DOHH2 (cell line): ENCODE measurements at regions not wholly inside any gene's neighbourhood (a gene's known extent, or its start where the extent isn't known, plus 50 kb on each side); places are given as distances from the start of the nearest gene placed in this dataset.

ENCODE experiments used
- EZH2phosphoT487 ChIP-seq: fragments of 200-600 bp; sonication (generic); IDR thresholded peaks from 2 replicates; pipeline ENCODE4 v1.6.1; 2017; ENCODE audit warnings: borderline replicate concordance, mild to moderate bottlenecking, antibody characterized with exemption, low read length, moderate library complexity, mixed read lengths
- TF ChIP-seq, protein P1 (sequence below): fragments of 200-600 bp; sonication (generic); IDR thresholded peaks from one replicate; pipeline ENCODE4 v1.5.1; 2014; ENCODE audit warnings: antibody characterized with exemption, mild to moderate bottlenecking, low read depth, low read length; ENCODE audit not compliant: poor library complexity, severe bottlenecking

- TF ChIP-seq, protein P1, sequence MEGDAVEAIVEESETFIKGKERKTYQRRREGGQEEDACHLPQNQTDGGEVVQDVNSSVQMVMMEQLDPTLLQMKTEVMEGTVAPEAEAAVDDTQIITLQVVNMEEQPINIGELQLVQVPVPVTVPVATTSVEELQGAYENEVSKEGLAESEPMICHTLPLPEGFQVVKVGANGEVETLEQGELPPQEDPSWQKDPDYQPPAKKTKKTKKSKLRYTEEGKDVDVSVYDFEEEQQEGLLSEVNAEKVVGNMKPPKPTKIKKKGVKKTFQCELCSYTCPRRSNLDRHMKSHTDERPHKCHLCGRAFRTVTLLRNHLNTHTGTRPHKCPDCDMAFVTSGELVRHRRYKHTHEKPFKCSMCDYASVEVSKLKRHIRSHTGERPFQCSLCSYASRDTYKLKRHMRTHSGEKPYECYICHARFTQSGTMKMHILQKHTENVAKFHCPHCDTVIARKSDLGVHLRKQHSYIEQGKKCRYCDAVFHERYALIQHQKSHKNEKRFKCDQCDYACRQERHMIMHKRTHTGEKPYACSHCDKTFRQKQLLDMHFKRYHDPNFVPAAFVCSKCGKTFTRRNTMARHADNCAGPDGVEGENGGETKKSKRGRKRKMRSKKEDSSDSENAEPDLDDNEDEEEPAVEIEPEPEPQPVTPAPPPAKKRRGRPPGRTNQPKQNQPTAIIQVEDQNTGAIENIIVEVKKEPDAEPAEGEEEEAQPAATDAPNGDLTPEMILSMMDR: no peak
- TF ChIP-seq EZH2phosphoT487: no peak
These were observed 525.2 kb downstream of the LIG4 start for GRCh38 chr13:107690181-107690580.
